ENCODE measurements at regions not wholly inside any gene's neighbourhood (a gene's known extent, or its start where the extent isn't known, plus 50 kb on each side); places are given as distances from the start of the nearest gene placed in this dataset.
A peak's percentile ranks its signal among the peaks of the same experiment; 100 is the strongest.

GRCh38 chr21:43348170-43348766 is 78.7 kb downstream of the SIK1 start:
- DNase-seq = no peak

- DNase-seq = no peak
These were observed 79.3 kb downstream of the SIK1 start for GRCh38 chr21:43347461-43348169.

- no peak for DNase-seq
These were observed 80.4 kb downstream of the SIK1 start for GRCh38 chr21:43346551-43346950.

GRCh38 chr21:43345746-43346409 is 81.1 kb downstream of the SIK1 start:
- no peak for DNase-seq

- DNase-seq = no peak
These were observed 81.7 kb downstream of the SIK1 start for GRCh38 chr21:43345046-43345745.

- DNase-seq = peak; percentile 84
These were observed 82.7 kb downstream of the SIK1 start for GRCh38 chr21:43343992-43344886.

- DNase-seq = peak; percentile 58
These were observed 83.6 kb downstream of the SIK1 start for GRCh38 chr21:43343095-43343991.

GRCh38 chr21:43342301-43342881 is 84.5 kb downstream of the SIK1 start:
- DNase-seq = no peak

GRCh38 chr21:43341378-43342161 is 85.4 kb downstream of the SIK1 start:
- no peak for DNase-seq

- DNase-seq = no peak
These were observed 86.2 kb downstream of the SIK1 start for GRCh38 chr21:43340491-43341377.

- no peak for DNase-seq
These were observed 87.3 kb downstream of the SIK1 start for GRCh38 chr21:43339668-43340067.

GRCh38 chr21:43338951-43339350 is 88.0 kb downstream of the SIK1 start:
- DNase-seq = no peak

GRCh38 chr21:43337901-43338655 is 88.9 kb downstream of the SIK1 start:
- no peak for DNase-seq

GRCh38 chr21:43335119-43335518 is 91.8 kb downstream of the SIK1 start:
- DNase-seq = no peak

- no peak for DNase-seq
These were observed 92.5 kb downstream of the SIK1 start for GRCh38 chr21:43334214-43334958.

- DNase-seq = peak; percentile 69
These were observed 93.5 kb downstream of the SIK1 start for GRCh38 chr21:43333298-43334062.

GRCh38 chr21:43332861-43333297 is 94.1 kb downstream of the SIK1 start:
- no peak for DNase-seq

All from NCI-H1092 treated with DMSO at 0.1 percent for 48 hours (cell line).